ENCODE measurements at regions not wholly inside any gene's neighbourhood (a gene's known extent, or its start where the extent isn't known, plus 50 kb on each side); places are given as distances from the start of the nearest gene placed in this dataset.

- Histone ChIP-seq H3K4me3 (ENCODE audit: low read depth, low read length) (no peak overlapping the region), H3K9me3 (ENCODE audit: control insufficient read depth, insufficient read depth, low read length) (no peaks in the 10 kb centered on the region), H3K4me1 (ENCODE audit: control insufficient read depth, insufficient read depth, low read length) (peaks cover 23% of the 10 kb centered on the region), H3K36me3 (ENCODE audit: control insufficient read depth, insufficient read depth, low read length) (no peaks in the 10 kb centered on the region), H3K27me3 (ENCODE audit: control insufficient read depth, insufficient read depth, low read length) (peaks cover 41% of the 10 kb centered on the region), H3K9ac (ENCODE audit: low read depth, low read length) (no peak overlapping the region)
Measured at GRCh38 chr7:25863005-25863728, 288.8 kb upstream of the NFE2L3 start.

GRCh38 chr7:25863729-25864110, 288.3 kb upstream of the NFE2L3 start:
- Histone ChIP-seq H3K4me1 (ENCODE audit: control insufficient read depth, insufficient read depth, low read length) (peaks cover 21% of the 10 kb centered on the region), H3K36me3 (ENCODE audit: control insufficient read depth, insufficient read depth, low read length) (no peaks in the 10 kb centered on the region), H3K9ac (ENCODE audit: low read depth, low read length) (no peak overlapping the region), H3K4me3 (ENCODE audit: low read depth, low read length) (no peak overlapping the region), H3K27me3 (ENCODE audit: control insufficient read depth, insufficient read depth, low read length) (peaks cover 41% of the 10 kb centered on the region), H3K9me3 (ENCODE audit: control insufficient read depth, insufficient read depth, low read length) (no peaks in the 10 kb centered on the region)

- H3K4me1 ChIP-seq (ENCODE audit: control insufficient read depth, insufficient read depth, low read length): peaks cover 21% of the 10 kb centered on the region
- no peaks in the 10 kb centered on the region for H3K36me3 ChIP-seq (ENCODE audit: control insufficient read depth, insufficient read depth, low read length)
- no peak overlapping the region for H3K9ac ChIP-seq (ENCODE audit: low read depth, low read length)
- H3K4me3 ChIP-seq (ENCODE audit: low read depth, low read length): no peak overlapping the region
- no peaks in the 10 kb centered on the region for H3K9me3 ChIP-seq (ENCODE audit: control insufficient read depth, insufficient read depth, low read length)
- peaks cover 40% of the 10 kb centered on the region for H3K27me3 ChIP-seq (ENCODE audit: control insufficient read depth, insufficient read depth, low read length)
Measured at GRCh38 chr7:25864511-25864910, 287.5 kb upstream of the NFE2L3 start.

- no peaks in the 10 kb centered on the region for H3K9me3 ChIP-seq (ENCODE audit: control insufficient read depth, insufficient read depth, low read length)
- H3K36me3 ChIP-seq (ENCODE audit: control insufficient read depth, insufficient read depth, low read length): no peaks in the 10 kb centered on the region
- peaks cover 21% of the 10 kb centered on the region for H3K4me1 ChIP-seq (ENCODE audit: control insufficient read depth, insufficient read depth, low read length)
- H3K9ac ChIP-seq (ENCODE audit: low read depth, low read length): no peak overlapping the region
- H3K4me3 ChIP-seq (ENCODE audit: low read depth, low read length): no peak overlapping the region
- peaks cover 34% of the 10 kb centered on the region for H3K27me3 ChIP-seq (ENCODE audit: control insufficient read depth, insufficient read depth, low read length)
Measured at GRCh38 chr7:25864943-25865751, 286.9 kb upstream of the NFE2L3 start.

- Histone ChIP-seq H3K9me3 (ENCODE audit: control insufficient read depth, insufficient read depth, low read length) (no peaks in the 10 kb centered on the region), H3K27me3 (ENCODE audit: control insufficient read depth, insufficient read depth, low read length) (peaks cover 17% of the 10 kb centered on the region), H3K4me3 (ENCODE audit: low read depth, low read length) (no peak overlapping the region), H3K9ac (ENCODE audit: low read depth, low read length) (no peak overlapping the region), H3K4me1 (ENCODE audit: control insufficient read depth, insufficient read depth, low read length) (peaks cover 11% of the 10 kb centered on the region), H3K36me3 (ENCODE audit: control insufficient read depth, insufficient read depth, low read length) (no peaks in the 10 kb centered on the region)
Measured at GRCh38 chr7:25868509-25868908, 283.5 kb upstream of the NFE2L3 start.

- H3K36me3 ChIP-seq (ENCODE audit: control insufficient read depth, insufficient read depth, low read length): no peaks in the 10 kb centered on the region
- H3K4me3 ChIP-seq (ENCODE audit: low read depth, low read length): no peak overlapping the region
- H3K27me3 ChIP-seq (ENCODE audit: control insufficient read depth, insufficient read depth, low read length): peaks cover 17% of the 10 kb centered on the region
- no peaks in the 10 kb centered on the region for H3K9me3 ChIP-seq (ENCODE audit: control insufficient read depth, insufficient read depth, low read length)
- H3K4me1 ChIP-seq (ENCODE audit: control insufficient read depth, insufficient read depth, low read length): peaks cover 5% of the 10 kb centered on the region
- no peak overlapping the region for H3K9ac ChIP-seq (ENCODE audit: low read depth, low read length)
Measured at GRCh38 chr7:25870574-25870973, 281.4 kb upstream of the NFE2L3 start.

- H3K9ac ChIP-seq (ENCODE audit: low read depth, low read length): no peak overlapping the region
Measured at GRCh38 chr7:25876092-25876491, 275.9 kb upstream of the NFE2L3 start.

GRCh38 chr7:25877802-25878789, 273.9 kb upstream of the NFE2L3 start:
- Histone ChIP-seq H3K27me3 (ENCODE audit: control insufficient read depth, insufficient read depth, low read length) (no peaks in the 10 kb centered on the region), H3K9me3 (ENCODE audit: control insufficient read depth, insufficient read depth, low read length) (no peaks in the 10 kb centered on the region), H3K9ac (ENCODE audit: low read depth, low read length) (no peak overlapping the region), H3K4me3 (ENCODE audit: low read depth, low read length) (no peak overlapping the region), H3K4me1 (ENCODE audit: control insufficient read depth, insufficient read depth, low read length) (no peaks in the 10 kb centered on the region), H3K36me3 (ENCODE audit: control insufficient read depth, insufficient read depth, low read length) (no peaks in the 10 kb centered on the region)

More at GRCh38 chr7:25876092-25876491, 275.9 kb upstream of the NFE2L3 start:
- Histone ChIP-seq H3K4me3 (ENCODE audit: low read depth, low read length) (no peak overlapping the region), H3K9me3 (ENCODE audit: control insufficient read depth, insufficient read depth, low read length) (no peaks in the 10 kb centered on the region), H3K36me3 (ENCODE audit: control insufficient read depth, insufficient read depth, low read length) (no peaks in the 10 kb centered on the region), H3K4me1 (ENCODE audit: control insufficient read depth, insufficient read depth, low read length) (no peaks in the 10 kb centered on the region), H3K27me3 (ENCODE audit: control insufficient read depth, insufficient read depth, low read length) (no peaks in the 10 kb centered on the region)

- Histone ChIP-seq H3K9ac (ENCODE audit: low read depth, low read length) (no peak overlapping the region), H3K4me1 (ENCODE audit: control insufficient read depth, insufficient read depth, low read length) (no peaks in the 10 kb centered on the region), H3K36me3 (ENCODE audit: control insufficient read depth, insufficient read depth, low read length) (no peaks in the 10 kb centered on the region), H3K27me3 (ENCODE audit: control insufficient read depth, insufficient read depth, low read length) (no peaks in the 10 kb centered on the region), H3K4me3 (ENCODE audit: low read depth, low read length) (no peak overlapping the region), H3K9me3 (ENCODE audit: control insufficient read depth, insufficient read depth, low read length) (no peaks in the 10 kb centered on the region)
Measured at GRCh38 chr7:25879799-25880198, 272.2 kb upstream of the NFE2L3 start.

GRCh38 chr7:25881317-25882037, 270.5 kb upstream of the NFE2L3 start:
- Histone ChIP-seq H3K36me3 (ENCODE audit: control insufficient read depth, insufficient read depth, low read length) (no peaks in the 10 kb centered on the region), H3K4me3 (ENCODE audit: low read depth, low read length) (no peak overlapping the region), H3K9me3 (ENCODE audit: control insufficient read depth, insufficient read depth, low read length) (no peaks in the 10 kb centered on the region), H3K4me1 (ENCODE audit: control insufficient read depth, insufficient read depth, low read length) (no peaks in the 10 kb centered on the region), H3K27me3 (ENCODE audit: control insufficient read depth, insufficient read depth, low read length) (no peaks in the 10 kb centered on the region), H3K9ac (ENCODE audit: low read depth, low read length) (no peak overlapping the region)

Data from iPS-15b (cell line).